ENCODE measurements at regions not wholly inside any gene's neighbourhood (a gene's known extent, or its start where the extent isn't known, plus 50 kb on each side); places are given as distances from the start of the nearest gene placed in this dataset.
A peak's percentile ranks its signal among the peaks of the same experiment; 100 is the strongest.
"Not testable (repeated sequence)": the region's sequence is repeated elsewhere in the genome, so short reads cannot be mapped to it uniquely, and the experiment has no call there.

GRCh38 chr14:40028991-40029390, 596.8 kb upstream of the FBXO33 start:
- Mint-ChIP-seq H3K27ac (no peak overlapping the region), H3K4me1 (no peaks in the 10 kb centered on the region), H3K4me3 (no peak overlapping the region), H3K9me3 (no peaks in the 10 kb centered on the region), H3K36me3 (no peaks in the 10 kb centered on the region), H3K27me3 (no peaks in the 10 kb centered on the region)
- no peak for DNase-seq
- no peak for ATAC-seq (replicated peaks)

GRCh38 chr14:40025101-40025500, 592.9 kb upstream of the FBXO33 start:
- no peaks in the 10 kb centered on the region for H3K27me3 Mint-ChIP-seq
- ATAC-seq (replicated peaks) (no peak), DNase-seq (no peak)
- no peaks in the 10 kb centered on the region for H3K4me1 Mint-ChIP-seq
- no peak overlapping the region for H3K27ac Mint-ChIP-seq
- H3K9me3 Mint-ChIP-seq, result peaks cover 2 to 5% of the 10 kb centered on the region in 2 donors
- H3K4me3 Mint-ChIP-seq, result no peak overlapping the region
- H3K36me3 Mint-ChIP-seq, result no peaks in the 10 kb centered on the region

- H3K4me3 Mint-ChIP-seq, result no peak overlapping the region
- ATAC-seq (replicated peaks) (no peak), DNase-seq (no peak)
- no peaks in the 10 kb centered on the region for H3K36me3 Mint-ChIP-seq
- no peak overlapping the region for H3K27ac Mint-ChIP-seq
- H3K9me3 Mint-ChIP-seq, result peaks cover 0 to 2% of the 10 kb centered on the region in 2 donors
- no peaks in the 10 kb centered on the region for H3K27me3 Mint-ChIP-seq
- H3K4me1 Mint-ChIP-seq, result no peaks in the 10 kb centered on the region
These were observed 578.7 kb upstream of the FBXO33 start for GRCh38 chr14:40010961-40011360.

GRCh38 chr14:40009771-40010170, 577.5 kb upstream of the FBXO33 start:
- H3K27ac Mint-ChIP-seq, result no peak overlapping the region
- no peak overlapping the region for H3K4me3 Mint-ChIP-seq
- H3K9me3 Mint-ChIP-seq, result peaks cover 0 to 2% of the 10 kb centered on the region in 2 donors
- ATAC-seq (replicated peaks), result no peak
- H3K36me3 Mint-ChIP-seq, result no peaks in the 10 kb centered on the region
- H3K27me3 Mint-ChIP-seq, result no peaks in the 10 kb centered on the region
- no peaks in the 10 kb centered on the region for H3K4me1 Mint-ChIP-seq
- DNase-seq, result no peak

GRCh38 chr14:40008345-40008744, 576.1 kb upstream of the FBXO33 start:
- H3K27ac Mint-ChIP-seq; DNase-seq; H3K4me3 Mint-ChIP-seq; H3K9me3 Mint-ChIP-seq; H3K4me1 Mint-ChIP-seq; ATAC-seq (replicated peaks); H3K27me3 Mint-ChIP-seq; H3K36me3 Mint-ChIP-seq: not testable (repeated sequence)

GRCh38 chr14:40004871-40005500, 572.8 kb upstream of the FBXO33 start:
- H3K4me3 Mint-ChIP-seq, result no peak overlapping the region
- DNase-seq (no peak), ATAC-seq (replicated peaks) (no peak)
- H3K27me3 Mint-ChIP-seq, result no peaks in the 10 kb centered on the region
- H3K27ac Mint-ChIP-seq, result no peak overlapping the region
- no peaks in the 10 kb centered on the region for H3K4me1 Mint-ChIP-seq
- no peaks in the 10 kb centered on the region for H3K36me3 Mint-ChIP-seq
- no peaks in the 10 kb centered on the region for H3K9me3 Mint-ChIP-seq

- DNase-seq (no peak), ATAC-seq (replicated peaks) (no peak)
- no peaks in the 10 kb centered on the region for H3K27me3 Mint-ChIP-seq
- no peaks in the 10 kb centered on the region for H3K4me1 Mint-ChIP-seq
- no peak overlapping the region for H3K27ac Mint-ChIP-seq
- no peaks in the 10 kb centered on the region for H3K9me3 Mint-ChIP-seq
- no peak overlapping the region for H3K4me3 Mint-ChIP-seq
- H3K36me3 Mint-ChIP-seq, result no peaks in the 10 kb centered on the region
These were observed 571.5 kb upstream of the FBXO33 start for GRCh38 chr14:40003773-40004172.

- no peaks in the 10 kb centered on the region for H3K4me1 Mint-ChIP-seq
- no peaks in the 10 kb centered on the region for H3K36me3 Mint-ChIP-seq
- no peak overlapping the region for H3K27ac Mint-ChIP-seq
- no peaks in the 10 kb centered on the region for H3K27me3 Mint-ChIP-seq
- no peak overlapping the region for H3K4me3 Mint-ChIP-seq
- ATAC-seq (replicated peaks) (no peak), DNase-seq (no peak)
- H3K9me3 Mint-ChIP-seq, result peaks cover 0 to 1% of the 10 kb centered on the region in 2 donors
These were observed 566.6 kb upstream of the FBXO33 start for GRCh38 chr14:39998854-39999253.

- Mint-ChIP-seq H3K27me3 (no peaks in the 10 kb centered on the region), H3K4me1 (no peaks in the 10 kb centered on the region), H3K27ac (no peak overlapping the region), H3K36me3 (no peaks in the 10 kb centered on the region), H3K4me3 (no peak overlapping the region), H3K9me3 (peaks cover 0 to 1% of the 10 kb centered on the region in 2 donors)
- no peak for DNase-seq
- no peak for ATAC-seq (replicated peaks)
These were observed 565.9 kb upstream of the FBXO33 start for GRCh38 chr14:39998114-39998513.

- Mint-ChIP-seq H3K27me3 (no peaks in the 10 kb centered on the region), H3K4me1 (no peaks in the 10 kb centered on the region), H3K9me3 (peaks cover 0 to 4% of the 10 kb centered on the region in 2 donors), H3K4me3 (no peak overlapping the region), H3K36me3 (no peaks in the 10 kb centered on the region), H3K27ac (no peak overlapping the region)
- no peak for ATAC-seq (replicated peaks)
- no peak for DNase-seq
These were observed 558.8 kb upstream of the FBXO33 start for GRCh38 chr14:39991041-39991440.

GRCh38 chr14:39988939-39989338, 556.7 kb upstream of the FBXO33 start:
- no peak for ATAC-seq (replicated peaks)
- no peak for DNase-seq
- Mint-ChIP-seq H3K36me3 (no peaks in the 10 kb centered on the region), H3K4me1 (no peaks in the 10 kb centered on the region), H3K4me3 (no peak overlapping the region), H3K27ac (no peak overlapping the region), H3K9me3 (peaks cover 0 to 4% of the 10 kb centered on the region in 2 donors), H3K27me3 (no peaks in the 10 kb centered on the region)

- peaks cover 0 to 4% of the 10 kb centered on the region in 2 donors for H3K27me3 Mint-ChIP-seq
- peaks cover 0 to 2% of the 10 kb centered on the region in 2 donors for H3K9me3 Mint-ChIP-seq
- no peak for ATAC-seq (replicated peaks)
- H3K36me3 Mint-ChIP-seq, result no peaks in the 10 kb centered on the region
- no peaks in the 10 kb centered on the region for H3K4me1 Mint-ChIP-seq
- no peak overlapping the region for H3K4me3 Mint-ChIP-seq
- H3K27ac Mint-ChIP-seq, result no peak overlapping the region
- no peak for DNase-seq
These were observed 552.1 kb upstream of the FBXO33 start for GRCh38 chr14:39984323-39984722.

GRCh38 chr14:39977198-39977597, 545.0 kb upstream of the FBXO33 start:
- DNase-seq (no peak), ATAC-seq (replicated peaks) (no peak)
- peaks cover 0 to 9% of the 10 kb centered on the region in 2 donors for H3K4me1 Mint-ChIP-seq
- H3K9me3 Mint-ChIP-seq, result no peaks in the 10 kb centered on the region
- H3K27me3 Mint-ChIP-seq, result peaks cover 0 to 4% of the 10 kb centered on the region in 2 donors
- no peak overlapping the region for H3K27ac Mint-ChIP-seq
- H3K36me3 Mint-ChIP-seq, result no peaks in the 10 kb centered on the region
- no peak overlapping the region for H3K4me3 Mint-ChIP-seq

GRCh38 chr14:39974036-39974435, 541.8 kb upstream of the FBXO33 start:
- Mint-ChIP-seq H3K27me3 (no peaks in the 10 kb centered on the region), H3K4me1 (peaks cover 0 to 9% of the 10 kb centered on the region in 2 donors), H3K27ac (no peak overlapping the region), H3K4me3 (no peak overlapping the region), H3K9me3 (no peaks in the 10 kb centered on the region), H3K36me3 (no peaks in the 10 kb centered on the region)
- peak; percentile 84 to 89 for ATAC-seq (replicated peaks)
- peak; percentile 8 for DNase-seq

GRCh38 chr14:39972704-39973103, 540.5 kb upstream of the FBXO33 start:
- ATAC-seq (replicated peaks) (peak; percentile 20 to 40), DNase-seq (no peak)
- Mint-ChIP-seq H3K4me3 (peak overlapping the region in 1 of 2 donors; percentile 12), H3K27ac (peak overlapping the region; percentile 25), H3K27me3 (no peaks in the 10 kb centered on the region), H3K36me3 (no peaks in the 10 kb centered on the region), H3K4me1 (peaks cover 0 to 9% of the 10 kb centered on the region in 2 donors), H3K9me3 (no peaks in the 10 kb centered on the region)

GRCh38 chr14:39967885-39968284, 535.7 kb upstream of the FBXO33 start:
- H3K4me1 Mint-ChIP-seq, result peaks cover 0 to 2% of the 10 kb centered on the region in 2 donors
- H3K9me3 Mint-ChIP-seq, result peaks cover 0 to 4% of the 10 kb centered on the region in 2 donors
- H3K36me3 Mint-ChIP-seq, result no peaks in the 10 kb centered on the region
- ATAC-seq (replicated peaks), result peak; percentile 16 to 39
- H3K27me3 Mint-ChIP-seq, result no peaks in the 10 kb centered on the region
- no peak for DNase-seq
- H3K27ac Mint-ChIP-seq, result no peak overlapping the region
- H3K4me3 Mint-ChIP-seq, result no peak overlapping the region
